ENCODE measurements at regions not wholly inside any gene's neighbourhood (a gene's known extent, or its start where the extent isn't known, plus 50 kb on each side); places are given as distances from the start of the nearest gene placed in this dataset.

GRCh38 chr4:8940792-8941491 is 69.3 kb upstream of the HMX1 start:
- ChIA-PET POLR2A (no interaction called here), CTCF (no interaction called here)
- DNase-seq = no peak
- Mint-ChIP-seq H3K4me1 (no peaks in the 10 kb centered on the region), H3K27ac (no peak overlapping the region), H3K36me3 (ENCODE audit: low read depth) (no peaks in the 10 kb centered on the region), H3K9me3 (no peaks in the 10 kb centered on the region), H3K27me3 (peaks cover 3% of the 10 kb centered on the region), H3K4me3 (no peak overlapping the region)
- ATAC-seq (ENCODE audit: low read depth) = no peak
- TF ChIP-seq CTCF (IDR thresholded peaks at IDR 0.05) = no peak
- intact Hi-C loops (cut with micrococcal nuclease) = no loop called here

GRCh38 chr4:8939840-8940742 is 68.5 kb upstream of the HMX1 start:
- no peak for ATAC-seq (ENCODE audit: low read depth)

GRCh38 chr4:8939160-8939839 is 67.7 kb upstream of the HMX1 start:
- Mint-ChIP-seq H3K36me3 (ENCODE audit: low read depth) (no peaks in the 10 kb centered on the region), H3K4me1 (no peaks in the 10 kb centered on the region), H3K27ac (no peak overlapping the region), H3K9me3 (peaks cover 2% of the 10 kb centered on the region), H3K27me3 (peaks cover 3% of the 10 kb centered on the region), H3K4me3 (no peak overlapping the region)
- intact Hi-C loops (cut with micrococcal nuclease) = no loop called here
- no peak for DNase-seq
- no peak for ATAC-seq (ENCODE audit: low read depth)
- TF ChIP-seq CTCF (IDR thresholded peaks at IDR 0.05) = no peak
- ChIA-PET POLR2A (no interaction called here), CTCF (no interaction called here)

More at GRCh38 chr4:8939840-8940742, 68.5 kb upstream of the HMX1 start:
- ChIA-PET POLR2A (no interaction called here), CTCF (no interaction called here)
- Mint-ChIP-seq H3K27ac (no peak overlapping the region), H3K4me3 (no peak overlapping the region), H3K27me3 (peaks cover 3% of the 10 kb centered on the region), H3K36me3 (ENCODE audit: low read depth) (no peaks in the 10 kb centered on the region), H3K4me1 (no peaks in the 10 kb centered on the region), H3K9me3 (no peaks in the 10 kb centered on the region)
- TF ChIP-seq CTCF (IDR thresholded peaks at IDR 0.05) = no peak
- intact Hi-C loops (cut with micrococcal nuclease) = no loop called here
- no peak for DNase-seq

GRCh38 chr4:8938623-8939022 is 67.0 kb upstream of the HMX1 start:
- POLR2A ChIA-PET = no interaction called here
- ATAC-seq (ENCODE audit: low read depth) = no peak
- Mint-ChIP-seq H3K27ac (no peak overlapping the region), H3K4me1 (no peaks in the 10 kb centered on the region), H3K4me3 (no peak overlapping the region), H3K9me3 (peaks cover 4% of the 10 kb centered on the region), H3K27me3 (peaks cover 3% of the 10 kb centered on the region), H3K36me3 (ENCODE audit: low read depth) (no peaks in the 10 kb centered on the region)
- intact Hi-C loops (cut with micrococcal nuclease) = no loop called here
- TF ChIP-seq CTCF (IDR thresholded peaks at IDR 0.05) = no peak
- CTCF ChIA-PET = no interaction called here
- no peak for DNase-seq

GRCh38 chr4:8938137-8938536 is 66.5 kb upstream of the HMX1 start:
- Mint-ChIP-seq H3K4me3 (no peak overlapping the region), H3K4me1 (no peaks in the 10 kb centered on the region), H3K36me3 (ENCODE audit: low read depth) (no peaks in the 10 kb centered on the region), H3K9me3 (peaks cover 4% of the 10 kb centered on the region), H3K27me3 (peaks cover 3% of the 10 kb centered on the region), H3K27ac (no peak overlapping the region)
- intact Hi-C loops (cut with micrococcal nuclease) = no loop called here
- ATAC-seq (ENCODE audit: low read depth) (no peak), DNase-seq (no peak)
- TF ChIP-seq CTCF (IDR thresholded peaks at IDR 0.05) = no peak
- POLR2A ChIA-PET = no interaction called here
- CTCF ChIA-PET = no interaction called here
